ENCODE measurements at regions not wholly inside any gene's neighbourhood (a gene's known extent, or its start where the extent isn't known, plus 50 kb on each side); places are given as distances from the start of the nearest gene placed in this dataset.

GRCh38 chr7:145212050-145212449, 376.2 kb upstream of the TPK1 start:
- no peaks in the 10 kb centered on the region for H3K36me3 ChIP-seq (ENCODE audit: control insufficient read depth, insufficient read depth, low read length)
- no peak for DNase-seq (ENCODE audit: low read depth)
- H3K4me3 ChIP-seq (ENCODE audit: low read depth, low read length): no peak overlapping the region
- no peak for TF ChIP-seq CTCF (IDR thresholded peaks at IDR 0.05; ENCODE audit: insufficient read depth, low read length, poor library complexity, severe bottlenecking)
- no peaks in the 10 kb centered on the region for H3K27me3 ChIP-seq (ENCODE audit: control insufficient read depth, insufficient read depth, low read length)

- no peaks in the 10 kb centered on the region for H3K27me3 ChIP-seq (ENCODE audit: control insufficient read depth, insufficient read depth, low read length)
- TF ChIP-seq CTCF (IDR thresholded peaks at IDR 0.05; ENCODE audit: insufficient read depth, low read length, poor library complexity, severe bottlenecking): no peak
- H3K4me3 ChIP-seq (ENCODE audit: low read depth, low read length): no peak overlapping the region
These were observed 375.4 kb upstream of the TPK1 start for GRCh38 chr7:145211211-145211610.

GRCh38 chr7:145193951-145194350, 358.1 kb upstream of the TPK1 start:
- H3K27me3 ChIP-seq (ENCODE audit: control insufficient read depth, insufficient read depth, low read length): no peaks in the 10 kb centered on the region
- DNase-seq (ENCODE audit: low read depth): no peak
- H3K4me3 ChIP-seq (ENCODE audit: low read depth, low read length): no peak overlapping the region
- no peaks in the 10 kb centered on the region for H3K36me3 ChIP-seq (ENCODE audit: control insufficient read depth, insufficient read depth, low read length)
- TF ChIP-seq CTCF (IDR thresholded peaks at IDR 0.05; ENCODE audit: insufficient read depth, low read length, poor library complexity, severe bottlenecking): no peak

More at GRCh38 chr7:145211211-145211610, 375.4 kb upstream of the TPK1 start:
- no peak for DNase-seq (ENCODE audit: low read depth)
- H3K36me3 ChIP-seq (ENCODE audit: control insufficient read depth, insufficient read depth, low read length): no peaks in the 10 kb centered on the region

GRCh38 chr7:145184956-145185355, 349.1 kb upstream of the TPK1 start:
- no peak for DNase-seq (ENCODE audit: low read depth)
- TF ChIP-seq CTCF (IDR thresholded peaks at IDR 0.05; ENCODE audit: insufficient read depth, low read length, poor library complexity, severe bottlenecking): no peak
- H3K36me3 ChIP-seq (ENCODE audit: control insufficient read depth, insufficient read depth, low read length): no peaks in the 10 kb centered on the region
- no peaks in the 10 kb centered on the region for H3K27me3 ChIP-seq (ENCODE audit: control insufficient read depth, insufficient read depth, low read length)
- H3K4me3 ChIP-seq (ENCODE audit: low read depth, low read length): no peak overlapping the region

GRCh38 chr7:145183069-145183468, 347.2 kb upstream of the TPK1 start:
- Histone ChIP-seq H3K36me3 (ENCODE audit: control insufficient read depth, insufficient read depth, low read length) (no peaks in the 10 kb centered on the region), H3K4me3 (ENCODE audit: low read depth, low read length) (no peak overlapping the region), H3K27me3 (ENCODE audit: control insufficient read depth, insufficient read depth, low read length) (no peaks in the 10 kb centered on the region)
- no peak for DNase-seq (ENCODE audit: low read depth)
- TF ChIP-seq CTCF (IDR thresholded peaks at IDR 0.05; ENCODE audit: insufficient read depth, low read length, poor library complexity, severe bottlenecking): no peak

GRCh38 chr7:145175366-145175765, 339.5 kb upstream of the TPK1 start:
- DNase-seq (ENCODE audit: low read depth): no peak
- no peak overlapping the region for H3K4me3 ChIP-seq (ENCODE audit: low read depth, low read length)
- no peaks in the 10 kb centered on the region for H3K36me3 ChIP-seq (ENCODE audit: control insufficient read depth, insufficient read depth, low read length)
- H3K27me3 ChIP-seq (ENCODE audit: control insufficient read depth, insufficient read depth, low read length): no peaks in the 10 kb centered on the region
- no peak for TF ChIP-seq CTCF (IDR thresholded peaks at IDR 0.05; ENCODE audit: insufficient read depth, low read length, poor library complexity, severe bottlenecking)
